ENCODE measurements at regions not wholly inside any gene's neighbourhood (a gene's known extent, or its start where the extent isn't known, plus 50 kb on each side); places are given as distances from the start of the nearest gene placed in this dataset.

- TF ChIP-seq CTCF (IDR thresholded peaks at IDR 0.05) (no peak), POLR2AphosphoS5 (IDR thresholded peaks at IDR 0.05; ENCODE audit: insufficient read depth in 1 of 2, low read depth in 1 of 2) (no peak)
These were observed 147.8 kb upstream of the PRMT6 start for GRCh38 chr1:106908689-106909088.
